Stimulated activated naive CD4-positive, alpha-beta T cell (primary cell): ENCODE measurements at regions not wholly inside any gene's neighbourhood (a gene's known extent, or its start where the extent isn't known, plus 50 kb on each side); places are given as distances from the start of the nearest gene placed in this dataset.
A peak's percentile ranks its signal among the peaks of the same experiment; 100 is the strongest.

Experiments used
- DNase-seq, 6 experiments: peaks; one replicate each; lab custom pipeline; 2025; lab: John Stamatoyannopoulos, UW

GRCh38 chr2:240226672-240227537, 86.4 kb upstream of the OTOS start:
- no peak for DNase-seq

- DNase-seq, result no peak
These were observed 87.3 kb upstream of the OTOS start for GRCh38 chr2:240227538-240228428.

DNA sequence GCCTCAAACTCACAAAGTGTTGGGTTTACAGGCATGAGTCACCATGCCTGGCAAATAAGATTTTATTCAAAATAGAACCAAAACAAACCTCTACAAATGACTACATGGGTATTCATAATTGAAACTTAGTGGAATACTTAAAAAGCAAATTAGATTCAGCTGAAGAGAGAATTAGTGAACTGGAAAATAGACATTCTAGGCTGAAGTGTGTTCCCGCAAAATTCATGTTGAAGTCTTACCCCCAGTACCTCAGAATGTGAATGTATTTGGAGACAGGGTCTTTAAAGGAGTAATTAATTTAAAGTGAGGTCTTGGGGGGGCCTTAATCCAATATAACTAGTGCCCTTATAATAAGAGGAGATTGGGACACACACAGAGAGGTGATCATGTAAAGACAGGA, 88.5 kb upstream of the OTOS start:
- no peak for DNase-seq

GRCh38 chr2:240229603-240230235, 89.3 kb upstream of the OTOS start:
- DNase-seq, result no peak

GRCh38 chr2:240230291-240230931, 90.0 kb upstream of the OTOS start:
- no peak for DNase-seq

DNA sequence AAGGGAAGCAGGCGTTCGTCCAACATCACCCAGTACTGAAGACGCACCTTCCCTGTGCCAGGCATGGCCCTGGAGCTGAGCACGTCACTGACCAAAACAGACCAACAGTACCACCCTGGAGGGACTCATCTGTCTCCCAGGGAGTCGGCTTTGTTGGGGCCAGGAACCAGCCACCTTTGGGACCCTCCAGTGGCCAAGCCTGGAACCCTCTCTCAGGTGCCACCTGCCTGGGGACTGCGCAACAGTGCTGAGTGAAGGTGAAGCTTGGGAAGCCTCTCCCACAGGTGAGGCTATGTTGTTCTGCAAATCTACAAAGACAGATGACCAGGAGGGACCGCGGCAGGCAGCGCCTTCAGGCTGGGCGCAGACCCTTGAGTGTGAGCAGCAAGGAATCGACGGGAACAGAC, 91.4 kb upstream of the OTOS start:
- DNase-seq, result no peak

GRCh38 chr2:240232264-240232915, 91.9 kb upstream of the OTOS start:
- no peak for DNase-seq

- DNase-seq, result peak; percentile 48 to 79 (median 68)
These were observed 92.8 kb upstream of the OTOS start for GRCh38 chr2:240232961-240233884.

DNA sequence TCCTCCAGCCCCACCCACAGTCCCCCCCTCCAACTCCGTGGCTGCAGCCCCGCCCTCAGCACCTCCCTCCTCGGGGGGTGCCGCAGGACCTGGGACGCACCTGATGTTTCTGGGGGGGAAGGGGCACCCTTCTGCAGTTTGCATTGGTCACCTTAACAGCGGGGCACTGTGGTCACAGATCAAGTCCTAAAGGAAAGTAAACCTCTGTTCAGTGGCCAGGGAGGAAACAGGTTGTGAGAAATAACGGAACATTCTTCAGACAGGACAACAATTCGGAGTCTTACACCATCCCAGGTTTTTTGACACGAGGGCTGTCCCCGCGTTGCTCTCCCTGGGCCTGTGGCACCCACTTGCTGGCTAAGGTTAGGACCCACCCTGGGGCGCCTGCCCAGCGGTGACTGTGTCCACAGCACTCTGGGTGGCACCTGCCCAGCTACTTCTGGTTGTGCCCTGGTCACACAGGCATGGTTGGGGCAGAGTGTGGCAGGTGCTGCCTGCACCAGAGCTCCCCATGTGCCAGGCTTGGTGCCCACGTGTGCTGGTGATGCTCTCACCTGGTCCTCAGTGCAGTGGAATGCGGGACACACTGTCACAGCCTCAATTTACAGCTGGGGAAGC, 93.5 kb upstream of the OTOS start:
- no peak for DNase-seq

GRCh38 chr2:240234503-240234951, 94.1 kb upstream of the OTOS start:
- DNase-seq, result no peak

DNA sequence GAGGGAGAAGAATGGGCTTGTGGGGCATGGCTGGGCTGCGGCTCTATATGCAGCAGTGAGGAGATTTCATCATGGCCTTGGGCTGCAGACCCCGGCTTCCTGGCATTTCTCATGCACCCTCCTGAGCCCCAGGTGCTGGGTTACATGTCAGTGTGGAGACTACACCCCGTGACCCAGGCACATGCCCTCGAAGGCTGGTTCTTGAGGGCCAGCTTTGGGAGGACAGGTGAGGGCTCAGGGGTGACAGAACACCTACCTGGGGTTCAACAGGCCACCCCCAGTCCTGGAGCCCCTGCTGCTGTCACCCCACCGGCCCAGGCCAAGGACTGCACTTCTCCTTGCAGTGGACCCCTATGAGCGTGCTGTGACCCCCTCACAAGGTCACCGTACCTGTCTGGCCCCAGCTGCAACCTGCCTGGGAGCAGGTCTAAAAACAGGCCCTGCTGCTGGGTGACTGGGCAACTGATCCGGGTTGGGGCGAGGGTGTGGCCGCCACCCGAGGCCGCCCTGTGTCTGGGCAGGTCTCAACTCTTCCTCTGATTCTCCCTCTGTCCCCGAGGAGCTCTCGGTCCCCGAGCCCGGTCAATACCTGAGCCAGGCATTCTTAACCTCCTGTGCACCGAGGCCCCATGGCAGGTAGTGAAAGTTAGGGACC, 94.8 kb upstream of the OTOS start:
- no peak for DNase-seq

DNA sequence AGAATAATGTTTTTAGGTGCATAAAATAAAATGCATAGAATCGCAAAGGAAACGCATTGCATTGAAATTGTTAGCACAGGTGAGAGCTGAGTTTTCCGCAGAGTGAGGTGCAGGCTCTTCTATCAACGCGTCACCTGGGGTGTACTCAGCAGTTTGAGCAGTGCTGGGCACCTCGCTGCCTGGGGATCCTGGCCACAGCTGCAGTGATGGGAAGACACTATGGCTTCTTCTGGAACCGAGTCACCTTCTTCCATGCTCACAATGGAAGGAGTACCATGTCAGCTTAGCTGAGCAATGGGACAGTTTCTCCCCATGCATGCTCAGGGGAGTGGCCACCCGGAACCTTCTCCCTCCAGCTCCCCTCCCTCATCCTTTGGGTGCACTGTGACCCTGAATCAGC, 95.4 kb upstream of the OTOS start:
- DNase-seq, result no peak

DNA sequence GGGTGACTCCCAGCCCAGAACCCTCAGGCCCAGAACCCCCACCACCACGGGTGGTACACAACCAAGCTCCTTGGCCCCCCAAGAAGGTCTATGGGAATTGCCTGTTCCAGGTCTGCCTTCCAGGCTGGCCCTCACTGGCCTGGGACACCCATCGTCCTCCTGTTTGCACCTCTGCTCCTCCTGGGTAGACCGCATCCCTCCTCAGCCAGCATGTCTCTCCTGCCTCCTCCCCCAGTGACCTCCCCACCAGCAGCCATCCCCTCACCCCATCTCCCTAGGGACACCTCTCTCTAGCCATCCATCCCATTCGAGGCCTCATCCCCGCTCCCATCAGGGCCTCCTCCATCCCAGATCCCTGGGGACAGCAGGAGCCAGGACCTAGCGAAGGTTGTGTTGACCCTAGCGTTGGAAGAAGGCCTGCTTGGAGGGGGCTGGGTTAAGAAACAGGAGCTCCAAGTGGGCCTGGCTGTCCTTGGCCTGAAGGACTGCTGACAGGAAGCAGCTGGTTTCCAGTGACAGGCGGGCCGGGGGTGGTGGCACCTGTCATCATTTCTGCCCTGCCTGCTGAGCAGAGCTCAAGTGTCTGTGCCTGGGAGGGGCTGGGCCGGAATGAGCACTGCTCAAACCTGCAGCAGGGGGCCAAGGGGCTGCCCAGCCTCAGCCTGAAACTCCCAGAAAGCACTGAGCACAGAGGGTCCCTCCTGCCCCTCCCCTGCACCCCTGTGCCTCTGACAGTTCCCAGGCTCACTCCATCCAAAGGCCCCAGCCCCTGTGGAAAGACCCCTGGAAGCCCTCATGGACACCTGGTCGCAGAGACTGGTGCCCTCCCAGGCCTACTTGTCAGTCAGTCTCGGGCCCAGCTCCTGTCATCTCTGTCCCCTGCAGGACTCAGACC, 96.0 kb upstream of the OTOS start:
- no peak for DNase-seq

DNA sequence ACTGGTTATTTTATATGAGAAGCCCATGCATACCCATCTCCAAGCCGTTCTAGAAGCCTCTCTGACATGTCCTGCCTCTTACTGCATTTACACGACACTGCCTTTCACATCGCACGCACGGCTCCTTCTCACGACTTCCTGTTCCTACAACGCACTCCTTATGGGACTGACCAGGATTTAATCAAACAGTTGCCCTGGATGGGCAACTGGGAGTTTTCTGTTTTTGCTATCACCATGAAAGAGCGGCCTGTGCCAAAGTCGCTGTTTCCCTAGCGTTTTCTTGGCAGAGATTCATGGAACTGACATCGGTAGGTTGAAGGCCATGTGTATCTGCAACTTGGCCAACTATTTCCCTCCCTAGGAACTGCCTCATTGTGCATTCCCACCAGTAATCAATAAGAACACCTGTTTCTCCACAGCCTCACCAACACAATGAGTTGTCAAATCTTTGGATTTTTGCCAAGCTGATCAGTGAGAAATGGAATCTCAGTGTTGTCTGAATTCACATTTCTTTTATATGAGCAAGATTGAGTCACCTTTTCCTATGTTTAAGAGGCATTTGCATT, 97.2 kb upstream of the OTOS start:
- DNase-seq, result no peak

DNA sequence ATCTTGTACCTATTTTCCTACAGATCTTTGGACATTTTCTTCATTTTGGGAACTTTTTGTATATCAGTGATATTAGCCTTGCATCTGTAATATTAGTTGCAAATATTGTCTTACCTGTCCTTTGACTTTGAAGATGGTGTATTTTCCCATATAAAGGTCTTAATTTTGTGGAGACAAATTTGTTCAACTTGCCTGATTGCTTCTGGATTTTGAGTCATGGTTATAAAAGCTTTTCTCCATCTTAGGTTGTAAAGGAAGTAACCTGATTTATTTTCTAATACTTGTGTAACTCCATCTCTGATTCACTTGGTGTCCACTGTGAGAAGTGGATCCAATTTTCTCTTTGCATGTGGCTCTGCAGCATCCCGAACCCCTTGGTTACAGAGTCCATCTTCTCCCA, 97.7 kb upstream of the OTOS start:
- no peak for DNase-seq

- DNase-seq, result no peak
These were observed 98.3 kb upstream of the OTOS start for GRCh38 chr2:240238786-240239185.

- no peak for DNase-seq
These were observed 98.9 kb upstream of the OTOS start for GRCh38 chr2:240239325-240239724.
